NCI-H2227 (cell line): ENCODE measurements at regions not wholly inside any gene's neighbourhood (a gene's known extent, or its start where the extent isn't known, plus 50 kb on each side); places are given as distances from the start of the nearest gene placed in this dataset.

Experiments used
- DNase-seq: peaks from one replicate; lab custom pipeline; 2025; ENCODE audit not compliant: unreplicated experiment; lab: John Stamatoyannopoulos, UW

GRCh38 chr14:97180304-97181200 is 383.4 kb downstream of the VRK1 start:
- DNase-seq, result no peak

DNA sequence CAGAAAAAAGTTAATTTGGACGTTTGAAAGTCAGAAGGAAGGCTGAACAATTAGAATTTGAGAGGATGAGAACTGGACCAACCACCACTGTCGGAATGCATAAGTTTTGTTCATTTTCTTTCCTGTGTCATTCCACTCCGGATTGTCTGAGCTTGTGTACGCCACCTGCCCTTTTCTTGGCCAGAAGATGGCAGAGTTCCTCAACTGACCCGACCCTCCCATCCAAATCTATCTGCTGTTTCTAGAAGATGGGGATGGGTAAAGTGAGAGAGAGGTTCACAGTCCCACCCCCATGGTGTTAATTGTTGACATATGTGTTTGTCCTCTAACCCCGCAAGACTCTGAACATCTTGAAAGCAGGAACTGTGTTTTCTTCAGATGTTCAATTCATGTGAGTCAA is 388.0 kb downstream of the VRK1 start:
- no peak for DNase-seq

DNA sequence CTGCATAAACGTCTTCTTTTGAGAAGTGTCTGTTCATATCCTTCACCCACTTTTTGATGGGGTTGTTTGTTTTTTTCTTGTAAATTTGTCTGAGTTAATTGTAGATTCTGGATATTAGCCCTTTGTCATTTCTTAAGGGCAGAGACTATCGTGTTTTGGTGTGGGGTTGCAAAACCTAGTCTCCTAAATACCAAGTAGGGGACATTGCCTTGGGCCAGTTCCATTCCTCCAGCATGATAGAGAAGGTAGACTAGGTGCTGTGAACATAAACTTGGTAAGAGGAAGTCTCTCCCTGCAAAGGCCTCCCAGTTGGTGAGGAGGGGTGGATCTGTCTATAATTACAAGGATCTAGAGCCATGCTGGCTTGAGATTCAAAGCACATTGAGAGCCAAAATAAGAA is 390.7 kb downstream of the VRK1 start:
- DNase-seq, result no peak

GRCh38 chr14:97196336-97196735 is 399.2 kb downstream of the VRK1 start:
- no peak for DNase-seq

DNA sequence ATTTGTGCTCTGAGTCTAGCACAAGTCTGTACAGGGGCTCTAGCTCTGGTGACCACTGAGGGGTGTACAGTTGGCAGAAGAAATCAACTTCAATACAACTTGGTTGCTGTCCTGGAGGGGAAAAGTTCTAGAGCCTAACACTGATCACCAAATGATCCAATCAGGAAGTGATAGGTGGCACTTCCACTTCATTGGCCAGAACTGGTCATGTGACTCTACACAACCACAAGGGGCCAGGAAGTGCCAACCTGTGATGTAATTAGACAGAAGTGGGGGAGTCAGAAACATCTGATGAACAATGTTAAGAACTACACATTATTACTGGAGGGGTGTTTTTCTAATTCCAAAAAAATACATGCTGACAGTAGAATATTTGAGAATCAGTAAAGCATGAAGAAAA is 401.6 kb downstream of the VRK1 start:
- DNase-seq, result no peak

GRCh38 chr14:97200245-97200644 is 403.1 kb downstream of the VRK1 start:
- DNase-seq, result no peak

DNA sequence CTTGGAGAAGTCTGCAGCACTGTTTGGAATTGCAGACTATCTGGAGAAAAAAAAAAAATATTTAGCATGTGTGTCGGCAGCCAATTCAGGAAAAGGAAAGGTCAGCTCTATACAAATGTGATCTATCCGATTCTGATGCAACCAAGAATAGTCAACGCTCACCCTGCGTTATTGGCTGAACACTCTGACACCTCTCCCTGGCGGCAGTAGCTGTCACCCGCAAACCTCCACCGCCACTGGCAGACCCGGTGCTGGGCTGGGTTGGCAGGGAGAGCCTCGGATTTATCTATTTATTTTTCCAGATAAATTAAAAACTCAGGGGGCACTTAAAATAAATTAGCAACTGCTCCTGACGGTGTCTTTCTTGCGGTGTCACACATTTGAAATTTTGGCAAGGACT is 409.7 kb downstream of the VRK1 start:
- DNase-seq, result no peak

GRCh38 chr14:97210202-97210601 is 413.0 kb downstream of the VRK1 start:
- no peak for DNase-seq

DNA sequence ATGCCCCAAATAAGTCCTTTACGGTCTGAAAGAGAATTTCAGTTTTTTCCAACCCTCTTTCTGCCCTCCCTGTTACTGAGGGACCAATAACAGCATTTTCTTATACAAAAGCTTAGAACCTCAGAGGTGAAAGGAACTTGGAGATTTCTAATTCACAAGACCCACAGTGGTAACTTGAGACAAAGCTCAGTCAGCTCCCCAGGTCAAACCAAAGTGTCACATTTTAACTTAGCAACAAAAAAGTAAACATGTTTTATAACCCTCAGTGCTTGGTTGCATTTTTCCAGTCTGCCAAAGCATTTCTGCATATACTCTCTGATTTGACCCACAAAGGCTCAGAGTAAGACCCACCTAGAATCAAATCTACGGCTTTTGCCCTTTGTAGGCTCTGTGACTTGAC is 415.2 kb downstream of the VRK1 start:
- DNase-seq, result no peak

GRCh38 chr14:97213720-97214119 is 416.5 kb downstream of the VRK1 start:
- DNase-seq, result no peak

- no peak for DNase-seq
Measured at GRCh38 chr14:97215263-97215969, 418.2 kb downstream of the VRK1 start.

DNA sequence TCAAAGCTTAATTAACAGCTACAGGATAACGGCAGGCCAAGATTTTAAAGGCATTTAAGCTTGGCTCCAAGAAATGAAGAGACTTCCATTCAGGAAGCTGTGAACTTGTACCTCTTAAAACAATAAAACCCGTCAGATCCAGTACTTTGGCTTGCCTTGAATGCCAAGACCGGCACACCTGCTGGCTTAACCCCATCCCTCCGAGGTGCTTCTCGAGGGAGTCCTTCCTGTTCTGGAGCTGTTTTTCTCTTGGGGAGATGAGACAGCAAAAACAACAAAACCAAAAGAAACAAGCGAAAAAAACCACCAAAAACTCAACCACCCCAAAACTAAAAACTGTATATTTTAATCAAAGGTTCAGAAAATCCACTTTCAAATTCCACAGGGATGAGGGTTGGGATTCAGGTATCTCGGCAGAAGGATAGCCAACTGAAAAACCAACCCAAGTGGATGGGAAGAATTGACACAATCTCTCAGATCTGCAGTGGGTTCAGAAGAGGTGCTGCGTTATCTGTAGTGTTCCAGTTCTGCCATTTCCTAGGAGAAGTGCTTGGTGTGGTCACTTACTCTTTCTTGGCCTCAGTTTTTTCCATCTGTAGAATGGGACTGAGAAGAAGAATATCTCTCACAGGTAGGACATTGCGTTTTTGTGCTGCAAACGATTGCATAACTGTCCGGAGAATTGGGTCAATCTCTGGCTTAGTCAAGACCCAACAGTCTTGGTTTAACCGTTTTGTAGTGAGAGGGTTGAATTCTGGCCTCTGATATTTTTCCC is 420.1 kb downstream of the VRK1 start:
- DNase-seq, result no peak

GRCh38 chr14:97218274-97218673 is 421.1 kb downstream of the VRK1 start:
- DNase-seq, result no peak

- DNase-seq, result no peak
Measured at GRCh38 chr14:97218691-97219430, 421.7 kb downstream of the VRK1 start.

DNA sequence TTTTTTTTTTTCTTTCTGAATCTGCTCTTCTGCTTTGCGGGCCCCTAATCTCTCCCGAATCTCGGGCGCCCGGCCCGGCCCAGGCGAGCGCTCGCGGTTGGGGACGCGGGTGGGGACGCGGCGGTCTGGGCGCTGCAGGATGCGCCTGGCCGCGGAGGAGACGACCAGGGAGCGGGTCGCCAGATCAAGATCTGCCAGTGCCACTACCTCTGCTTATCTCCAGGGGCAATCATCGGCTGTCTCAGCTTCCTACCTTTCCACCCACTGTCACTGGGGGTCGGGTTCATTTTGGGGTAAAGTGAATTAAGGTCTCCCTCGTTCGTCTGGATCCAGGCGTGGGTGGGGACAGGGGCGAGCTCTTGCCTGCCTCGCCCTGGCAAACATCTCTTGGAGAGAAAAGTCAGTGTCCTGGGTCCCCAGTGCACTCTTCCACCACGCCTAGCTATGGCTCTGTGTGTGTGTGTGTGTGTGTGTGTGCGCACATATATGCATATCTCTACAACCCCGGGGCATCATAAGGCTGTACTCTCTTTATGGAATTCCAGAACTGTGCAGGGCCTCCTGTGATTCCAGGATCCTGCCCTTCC is 422.3 kb downstream of the VRK1 start:
- DNase-seq, result no peak

GRCh38 chr14:97221572-97222285 is 424.5 kb downstream of the VRK1 start:
- no peak for DNase-seq

- DNase-seq, result no peak
Measured at GRCh38 chr14:97224016-97224415, 426.8 kb downstream of the VRK1 start.

GRCh38 chr14:97230051-97230450 is 432.9 kb downstream of the VRK1 start:
- DNase-seq, result no peak

DNA sequence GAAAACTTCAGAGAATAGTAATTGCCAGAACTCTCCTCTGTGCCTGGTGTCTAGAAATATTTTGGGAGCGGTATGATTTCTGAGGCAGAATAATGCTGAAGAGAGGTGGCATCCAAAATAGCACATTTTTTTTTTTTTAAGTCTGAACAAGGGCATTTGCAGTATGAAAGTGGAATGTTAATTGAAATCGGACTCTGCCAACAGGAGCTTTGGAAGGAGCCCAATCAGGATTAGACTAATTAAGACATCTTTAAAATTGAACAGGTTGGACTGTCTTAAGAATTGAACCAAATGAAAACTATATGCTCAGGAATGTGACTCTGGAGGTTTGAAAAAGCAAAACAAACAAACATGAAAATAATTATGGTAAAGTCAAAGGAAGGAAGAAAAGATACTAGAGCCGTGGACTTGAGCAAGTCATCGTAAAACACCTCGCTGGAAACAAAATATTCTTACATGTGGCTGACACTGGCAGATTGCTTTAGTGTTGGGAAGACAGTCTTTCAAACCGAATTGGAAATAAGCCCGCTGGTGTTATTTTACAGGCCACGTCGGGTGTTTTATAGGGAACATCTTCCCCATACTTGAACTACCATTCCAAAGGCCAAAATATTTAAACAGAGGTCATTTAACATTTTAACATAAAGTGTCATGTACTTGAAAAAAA is 436.3 kb downstream of the VRK1 start:
- no peak for DNase-seq
